NCI-H2196 treated with DMSO at 0.1 percent for 48 hours (cell line): ENCODE measurements at regions not wholly inside any gene's neighbourhood (a gene's known extent, or its start where the extent isn't known, plus 50 kb on each side); places are given as distances from the start of the nearest gene placed in this dataset.

Source experiments
- DNase-seq: peaks from one replicate; lab custom pipeline; 2025; ENCODE audit not compliant: unreplicated experiment; lab: John Stamatoyannopoulos, UW

DNA sequence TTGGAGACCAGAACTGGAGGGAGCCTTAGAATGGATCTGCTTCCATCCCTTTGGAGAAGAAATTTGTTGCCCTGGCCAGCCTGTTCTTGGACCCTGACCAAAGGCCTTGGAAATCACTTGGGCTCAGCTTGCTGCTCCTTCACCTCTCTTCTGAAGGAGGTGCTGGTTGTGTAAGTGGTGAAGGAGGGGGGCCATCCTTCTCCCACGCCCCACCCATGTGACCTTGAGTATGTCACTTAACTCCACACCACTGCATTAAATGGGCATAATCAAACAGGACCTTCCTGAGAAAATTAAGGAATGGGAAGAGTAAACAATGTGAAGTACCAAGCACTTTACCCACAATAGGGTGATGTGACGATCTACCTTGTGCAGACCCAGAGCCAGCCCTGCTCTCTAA lies 68.3 kb upstream of the GJB5 start:
- no peak for DNase-seq

DNA sequence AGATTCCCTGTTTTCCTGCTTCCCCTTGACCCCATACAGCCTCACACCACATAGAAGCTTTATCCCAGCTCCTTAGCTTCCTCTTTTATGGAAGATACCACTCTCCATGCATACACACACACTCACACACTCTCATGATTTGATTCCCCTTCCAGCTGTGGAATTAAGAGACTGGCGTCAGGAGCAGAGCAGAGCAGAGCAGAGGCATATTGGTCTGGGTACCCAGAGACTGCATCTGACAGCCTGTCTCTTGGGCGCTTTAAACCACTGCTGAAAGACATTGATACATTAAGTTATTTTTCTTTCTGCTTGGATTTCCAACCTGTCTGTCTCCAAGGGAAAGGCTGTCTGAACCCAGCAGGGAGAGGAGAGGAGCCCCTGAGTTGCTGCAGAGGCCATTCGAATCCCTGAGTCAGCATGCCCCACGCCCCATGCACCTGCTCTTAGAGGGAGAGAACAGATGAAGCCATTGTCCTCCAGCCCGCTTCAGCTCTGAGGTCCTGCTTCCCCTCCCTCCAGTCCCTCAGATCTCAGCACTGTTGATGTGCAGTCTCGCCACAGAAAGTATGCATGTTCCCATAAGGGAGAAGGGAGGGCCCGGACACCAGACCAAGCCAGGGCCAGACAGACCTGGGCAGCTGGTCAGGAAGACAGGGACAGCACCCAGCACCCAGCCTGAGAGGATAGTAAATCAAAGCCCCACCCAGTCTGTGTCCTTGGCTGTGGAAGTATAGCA lies 66.7 kb upstream of the GJB5 start:
- DNase-seq = no peak

DNA sequence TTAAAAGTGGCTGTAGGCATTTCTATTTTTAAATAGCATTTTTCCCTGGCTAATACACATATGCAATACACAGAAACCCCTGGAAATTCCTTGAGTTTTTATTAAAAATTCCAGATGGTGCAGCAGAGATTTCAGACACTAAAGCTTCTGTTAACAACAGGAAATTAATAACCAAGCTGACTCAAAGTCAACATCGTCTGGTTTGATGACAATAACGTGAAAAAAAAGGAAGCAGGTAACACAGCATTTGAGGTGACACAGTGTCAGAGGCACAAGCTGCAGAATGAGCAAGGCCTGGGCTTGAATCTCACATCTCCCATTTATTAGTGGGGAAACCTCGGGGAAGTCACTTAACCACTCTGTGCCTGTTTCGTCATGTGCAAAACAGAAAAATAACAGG lies 64.6 kb upstream of the GJB5 start:
- no peak for DNase-seq

DNA sequence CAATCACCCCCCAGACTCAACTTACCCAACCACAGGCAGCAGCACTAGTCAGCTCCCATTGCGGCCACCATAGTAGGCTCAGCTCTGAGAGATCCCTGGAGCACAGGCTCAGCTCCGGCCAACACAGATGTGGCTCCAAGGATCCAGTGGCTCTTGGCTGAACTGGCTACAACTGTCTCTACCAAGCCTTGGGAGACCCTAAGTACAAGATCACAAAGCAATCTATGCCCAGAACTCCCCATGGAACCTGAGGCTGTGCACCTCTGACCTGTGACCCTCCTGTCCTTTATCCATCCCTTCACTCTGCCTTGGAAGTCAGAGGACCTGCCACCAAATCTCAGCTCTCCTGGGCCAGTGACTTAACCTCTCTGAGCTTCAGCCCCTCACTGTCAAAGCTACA lies 61.8 kb upstream of the GJB5 start:
- DNase-seq = no peak

DNA sequence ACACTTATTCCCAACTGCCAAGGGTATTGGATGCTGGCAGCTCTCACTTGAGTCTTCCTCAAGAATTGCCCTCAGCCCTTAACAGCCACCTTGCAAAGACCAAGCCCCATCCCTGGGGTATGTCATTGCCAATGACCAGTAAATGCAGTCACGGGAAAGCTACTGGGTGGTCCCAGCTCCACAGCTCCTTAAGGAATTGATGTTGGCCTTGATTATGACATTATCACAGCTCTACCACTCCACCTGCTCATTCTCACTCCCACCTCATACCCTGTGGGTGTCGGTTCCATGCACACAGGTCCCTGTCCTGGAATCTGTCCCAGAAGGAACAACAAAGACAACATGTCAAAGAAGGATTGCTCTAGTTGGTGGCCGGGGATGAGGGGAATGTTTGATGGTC lies 60.5 kb upstream of the GJB5 start:
- no peak for DNase-seq

DNA sequence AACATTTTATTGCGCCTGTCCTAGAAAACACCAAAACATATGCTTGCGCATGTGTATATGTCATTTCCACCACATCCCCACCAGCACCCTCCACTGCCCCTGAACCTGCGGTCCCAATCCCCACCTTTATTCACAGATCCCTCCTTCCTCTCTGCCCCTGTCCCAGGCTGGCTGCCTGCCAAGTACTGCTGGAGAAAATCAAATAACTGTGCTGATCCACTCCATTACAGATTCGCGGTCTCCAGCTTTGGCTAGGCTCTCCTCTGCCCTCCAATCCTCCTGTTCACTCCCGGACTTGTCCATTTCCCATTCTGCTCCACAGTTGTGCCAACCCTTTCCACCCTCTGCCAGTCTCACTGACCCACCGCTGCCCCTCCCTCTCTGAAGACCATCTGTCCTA lies 59.3 kb upstream of the GJB5 start:
- no peak for DNase-seq

DNA sequence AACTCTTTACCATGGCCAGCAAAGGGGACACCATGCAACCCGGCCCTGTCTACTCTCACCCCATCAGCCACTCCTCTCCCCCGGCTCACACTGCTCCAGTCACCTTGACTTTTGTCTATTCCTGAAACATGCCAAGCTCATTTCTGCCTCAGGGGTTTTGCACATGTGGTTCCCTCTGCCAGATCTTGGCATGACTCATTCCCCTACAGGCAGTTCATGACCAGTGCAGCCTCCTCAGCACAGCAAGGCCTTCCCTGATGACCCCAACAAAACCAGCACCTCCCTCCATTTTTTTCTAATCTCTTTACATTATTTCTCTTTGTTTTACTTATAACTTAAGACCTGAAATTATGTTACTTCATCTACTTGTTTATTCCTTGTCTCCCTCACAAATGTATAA lies 58.6 kb upstream of the GJB5 start:
- no peak for DNase-seq

DNA sequence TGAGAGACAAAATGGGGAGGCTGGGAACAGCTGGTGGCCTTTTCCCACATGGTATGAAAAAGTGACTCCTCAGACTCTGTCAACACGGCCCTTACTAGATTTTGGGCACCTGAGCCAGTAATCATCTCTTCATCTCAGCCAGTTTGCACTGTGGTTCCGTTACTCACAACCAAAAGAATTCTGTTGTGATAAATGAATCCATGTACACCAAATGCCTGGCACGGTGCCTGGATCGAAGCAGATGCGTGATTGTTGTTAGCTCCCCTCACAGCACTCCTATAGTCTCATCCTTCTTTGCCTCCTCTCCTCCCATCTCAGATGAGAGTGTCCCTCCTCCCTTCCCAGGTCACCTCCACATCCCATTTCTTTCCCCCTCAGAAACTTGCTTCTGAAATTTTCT lies 57.9 kb upstream of the GJB5 start:
- no peak for DNase-seq

DNA sequence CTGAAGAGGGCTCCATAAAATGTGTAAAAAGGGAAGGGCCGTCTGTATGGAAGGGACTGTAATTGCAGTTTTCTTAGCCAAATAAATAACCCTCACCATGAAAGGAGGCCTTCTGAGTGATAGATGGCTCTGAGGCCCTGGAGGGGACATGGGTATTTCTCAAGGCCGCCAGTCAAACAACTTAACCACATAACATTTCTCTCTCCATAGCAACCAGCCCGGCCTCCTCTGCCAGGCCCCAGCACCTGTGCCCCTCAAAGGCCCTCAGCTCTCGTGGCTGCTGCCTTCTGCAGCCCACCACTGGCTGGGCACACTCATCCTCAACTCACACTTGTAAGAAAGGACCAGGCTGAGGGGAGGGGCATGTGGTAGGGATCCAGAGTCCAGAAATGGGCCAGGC lies 57.0 kb upstream of the GJB5 start:
- DNase-seq = no peak

DNA sequence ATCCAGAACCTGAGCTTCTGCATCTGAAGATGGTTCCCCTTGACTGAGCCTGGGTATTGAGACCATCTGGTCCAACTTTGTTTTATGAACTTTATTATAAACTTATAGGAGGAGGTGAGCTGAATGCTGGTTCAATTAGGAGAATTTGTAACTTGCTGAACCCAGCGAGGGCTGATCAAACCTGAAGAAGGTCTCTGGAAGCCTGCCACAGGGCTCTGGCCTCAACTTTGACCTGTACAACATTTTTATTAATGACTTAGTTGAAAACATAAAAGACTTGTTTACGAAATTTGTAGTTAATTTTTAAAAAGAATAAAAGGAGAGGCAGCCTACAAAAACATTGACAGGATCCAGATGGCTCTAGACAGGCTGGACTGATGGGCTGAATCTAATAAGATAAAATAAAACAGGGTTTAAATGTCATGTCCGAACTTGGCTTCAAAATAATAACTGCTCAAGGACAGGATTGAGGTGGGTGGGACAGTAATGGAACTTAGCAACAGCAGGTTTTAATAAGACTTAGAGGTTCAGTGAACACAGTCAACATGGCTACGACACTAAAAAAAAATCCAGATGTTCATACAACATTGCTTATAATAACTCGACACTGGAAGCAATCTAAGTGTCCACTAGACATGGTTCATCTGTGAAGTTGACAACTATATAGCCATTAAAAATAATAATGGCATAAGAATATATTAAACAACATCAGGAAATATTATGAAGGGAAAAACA lies 53.4 kb upstream of the GJB5 start:
- DNase-seq = no peak
